SU-DHL-6 (cell line): ENCODE measurements at regions not wholly inside any gene's neighbourhood (a gene's known extent, or its start where the extent isn't known, plus 50 kb on each side); places are given as distances from the start of the nearest gene placed in this dataset.

Experiments
- H2AFZ ChIP-seq: fragments of 200-600 bp; sonication (generic); 2 replicates; pipeline ENCODE4 v1.6.1; 2014; ENCODE audit warnings: low read depth, mild to moderate bottlenecking, moderate library complexity, mixed read lengths, antibody characterized with exemption, low read length; ENCODE audit not compliant: severe bottlenecking
- H3F3A ChIP-seq: fragments of 200-600 bp; shearing (Covaris generic); 2 replicates; pipeline ENCODE4 v1.6.0; 2016; ENCODE audit warnings: antibody characterized with exemption, mild to moderate bottlenecking; ENCODE audit not compliant: insufficient read depth
- H3K27ac ChIP-seq: fragments of 200-600 bp; sonication (generic); 2 replicates; pipeline ENCODE4 v1.5.1; 2016; ENCODE audit warnings: low read depth, mild to moderate bottlenecking, low read length, moderate library complexity, mixed read lengths
- H3K27me3 ChIP-seq: fragments of 200-600 bp; sonication (generic), shearing (Covaris generic); 2 replicates; pipeline ENCODE4 v1.6.0; 2014; ENCODE audit warnings: mild to moderate bottlenecking, low read length
- H3K36me3 ChIP-seq: fragments of 200-600 bp; sonication (generic); 2 replicates; pipeline ENCODE4 v1.6.1; 2014; ENCODE audit warnings: mild to moderate bottlenecking, low read length, mixed read lengths
- H3K4me2 ChIP-seq: fragments of 300-600, 200-600 bp; shearing (Covaris generic), sonication (generic); 2 replicates; pipeline ENCODE4 v1.6.0; 2014; ENCODE audit warnings: low read length, low read depth, mild to moderate bottlenecking; ENCODE audit not compliant: poor library complexity, severe bottlenecking
- H3K4me3 ChIP-seq: fragments of 200-600 bp; sonication (generic); 2 replicates; pipeline ENCODE4 v1.5.1; 2014; ENCODE audit warnings: antibody characterized with exemption, low read length, mild to moderate bottlenecking, mixed read lengths; ENCODE audit not compliant: insufficient read depth, poor library complexity, severe bottlenecking
- H3K79me2 ChIP-seq: fragments of 200-600 bp; sonication (generic); 2 replicates; pipeline ENCODE4 v1.6.1; 2014; ENCODE audit warnings: mild to moderate bottlenecking, low read length, moderate library complexity; ENCODE audit not compliant: insufficient read depth
- H3K9ac ChIP-seq: fragments of 200-600 bp; sonication (generic); 2 replicates; pipeline ENCODE4 v1.7.0; 2014; ENCODE audit warnings: mild to moderate bottlenecking, low read length
- H3K9me2 ChIP-seq: fragments of 200-600 bp; sonication (generic); replicated peaks from 2 replicates; pipeline ENCODE4 v1.6.1; 2014; ENCODE audit warnings: low read length; ENCODE audit not compliant: insufficient read depth
- H3K9me3 ChIP-seq: fragments of 200-600 bp; sonication (generic); 2 replicates; pipeline ENCODE4 v1.6.1; 2014; ENCODE audit warnings: low read length, mixed read lengths; ENCODE audit not compliant: insufficient read depth
- H4K20me1 ChIP-seq: fragments of 200-600 bp; sonication (generic); 2 replicates; pipeline ENCODE4 v1.6.1; 2014; ENCODE audit warnings: low read depth, mild to moderate bottlenecking, antibody characterized with exemption, low read length, moderate library complexity, mixed read lengths
- EZH2phosphoT487 ChIP-seq: fragments of 200-600 bp; sonication (generic), shearing (Covaris generic); conservative IDR thresholded peaks from 2 replicates; pipeline ENCODE4 v1.6.1; 2018; ENCODE audit warnings: mild to moderate bottlenecking, antibody characterized with exemption, low read length, moderate library complexity, mixed read lengths
- TF ChIP-seq, protein P1 (sequence below): fragments of 200-600 bp; sonication (generic); IDR thresholded peaks from one replicate; pipeline ENCODE4 v1.5.1; 2017; ENCODE audit warnings: antibody characterized with exemption, mild to moderate bottlenecking, low read length, moderate library complexity; ENCODE audit not compliant: insufficient read depth, poor library complexity, severe bottlenecking

DNA sequence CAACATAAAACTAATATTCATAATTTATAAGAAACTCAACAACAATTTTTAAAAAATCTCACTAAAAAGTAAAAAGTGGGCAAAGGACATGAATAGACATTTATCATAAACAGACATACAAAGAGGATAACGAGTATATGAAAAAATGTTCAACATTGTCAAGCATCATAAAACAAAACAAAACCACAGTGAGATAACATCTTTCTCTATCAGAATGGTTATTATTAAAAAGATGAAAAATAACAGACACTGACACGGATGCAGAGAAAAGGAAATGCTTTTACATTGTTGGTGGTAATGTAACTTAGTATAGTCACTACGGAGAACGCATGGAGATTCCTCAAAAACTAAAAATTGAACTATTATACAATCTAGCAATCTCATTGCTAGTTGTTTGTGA, 813.0 kb downstream of the LUZP2 start:
- Histone ChIP-seq H3K27ac (no peak overlapping the region), H3K4me2 (no peak overlapping the region), H4K20me1 (no peaks in the 10 kb centered on the region), H3K27me3 (no peaks in the 10 kb centered on the region), H3K79me2 (no peaks in the 10 kb centered on the region), H3K9ac (no peak overlapping the region), H3K9me2 (no peaks in the 10 kb centered on the region), H3K9me3 (no peaks in the 10 kb centered on the region), H3K4me3 (no peak overlapping the region), H3K36me3 (no peaks in the 10 kb centered on the region), H2AFZ (peak overlapping the region; percentile 39), H3F3A (no peaks in the 10 kb centered on the region)
- no peak for TF ChIP-seq EZH2phosphoT487
- TF ChIP-seq, protein P1, sequence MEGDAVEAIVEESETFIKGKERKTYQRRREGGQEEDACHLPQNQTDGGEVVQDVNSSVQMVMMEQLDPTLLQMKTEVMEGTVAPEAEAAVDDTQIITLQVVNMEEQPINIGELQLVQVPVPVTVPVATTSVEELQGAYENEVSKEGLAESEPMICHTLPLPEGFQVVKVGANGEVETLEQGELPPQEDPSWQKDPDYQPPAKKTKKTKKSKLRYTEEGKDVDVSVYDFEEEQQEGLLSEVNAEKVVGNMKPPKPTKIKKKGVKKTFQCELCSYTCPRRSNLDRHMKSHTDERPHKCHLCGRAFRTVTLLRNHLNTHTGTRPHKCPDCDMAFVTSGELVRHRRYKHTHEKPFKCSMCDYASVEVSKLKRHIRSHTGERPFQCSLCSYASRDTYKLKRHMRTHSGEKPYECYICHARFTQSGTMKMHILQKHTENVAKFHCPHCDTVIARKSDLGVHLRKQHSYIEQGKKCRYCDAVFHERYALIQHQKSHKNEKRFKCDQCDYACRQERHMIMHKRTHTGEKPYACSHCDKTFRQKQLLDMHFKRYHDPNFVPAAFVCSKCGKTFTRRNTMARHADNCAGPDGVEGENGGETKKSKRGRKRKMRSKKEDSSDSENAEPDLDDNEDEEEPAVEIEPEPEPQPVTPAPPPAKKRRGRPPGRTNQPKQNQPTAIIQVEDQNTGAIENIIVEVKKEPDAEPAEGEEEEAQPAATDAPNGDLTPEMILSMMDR: no peak

DNA sequence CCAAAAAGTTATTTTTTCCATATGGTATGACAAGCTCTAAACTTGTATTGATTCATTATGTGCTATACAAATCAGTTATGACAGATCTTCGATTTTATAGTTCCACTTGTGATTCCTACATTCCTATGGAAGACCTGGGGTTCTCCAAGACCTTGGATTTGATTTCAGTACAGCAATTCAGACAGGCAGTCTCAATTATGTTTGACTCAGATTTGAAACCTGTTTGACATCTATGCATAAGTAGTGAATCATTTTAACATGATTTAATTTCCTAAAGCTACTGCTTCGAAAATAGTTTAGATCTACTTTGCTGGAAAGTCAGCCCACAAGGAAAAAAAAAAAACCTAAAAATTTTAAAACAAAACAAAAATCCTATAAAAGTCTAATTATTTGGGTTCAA, 820.4 kb downstream of the LUZP2 start:
- Histone ChIP-seq H3K79me2 (no peaks in the 10 kb centered on the region), H3K27ac (no peak overlapping the region), H3K4me2 (no peak overlapping the region), H3K27me3 (no peaks in the 10 kb centered on the region), H4K20me1 (no peaks in the 10 kb centered on the region), H3K4me3 (no peak overlapping the region), H3F3A (no peaks in the 10 kb centered on the region), H2AFZ (no peak overlapping the region), H3K9me3 (no peaks in the 10 kb centered on the region), H3K9ac (no peak overlapping the region), H3K36me3 (no peaks in the 10 kb centered on the region), H3K9me2 (no peaks in the 10 kb centered on the region)
- no peak for TF ChIP-seq EZH2phosphoT487
- TF ChIP-seq, protein P1: no peak

DNA sequence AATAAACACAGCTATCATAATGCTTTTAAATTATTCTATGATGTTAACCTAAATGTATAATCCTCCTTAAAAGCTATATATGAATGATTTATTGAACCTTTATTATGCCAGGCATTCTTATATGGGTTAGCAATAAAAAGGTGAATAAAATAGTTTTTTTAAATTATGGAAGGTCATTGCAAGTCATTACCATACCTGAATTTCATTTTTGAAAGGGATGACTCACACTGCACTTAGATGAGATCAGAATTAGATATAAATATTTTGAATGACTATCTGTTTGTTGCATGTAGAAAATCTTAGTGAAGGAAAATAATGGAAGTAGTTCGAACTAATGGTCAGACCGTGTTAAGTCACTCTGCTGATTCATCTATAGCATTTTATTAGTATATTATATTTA, 822.3 kb downstream of the LUZP2 start:
- no peaks in the 10 kb centered on the region for H4K20me1 ChIP-seq

More for the DNA sequence above, 822.3 kb downstream of the LUZP2 start:
- H3K4me3 ChIP-seq: no peak overlapping the region
- H3K27ac ChIP-seq: no peak overlapping the region
- no peaks in the 10 kb centered on the region for H3K9me3 ChIP-seq
- TF ChIP-seq, protein P1: no peak
- no peak for TF ChIP-seq EZH2phosphoT487
- H3K79me2 ChIP-seq: no peaks in the 10 kb centered on the region
- no peak overlapping the region for H3K9ac ChIP-seq
- peak overlapping the region; percentile 11 for H2AFZ ChIP-seq
- no peak overlapping the region for H3K4me2 ChIP-seq
- H3K9me2 ChIP-seq: no peaks in the 10 kb centered on the region
- H3K27me3 ChIP-seq: no peaks in the 10 kb centered on the region
- no peaks in the 10 kb centered on the region for H3F3A ChIP-seq
- H3K36me3 ChIP-seq: no peaks in the 10 kb centered on the region
